Erythroblast (primary cell): ENCODE measurements at regions not wholly inside any gene's neighbourhood (a gene's known extent, or its start where the extent isn't known, plus 50 kb on each side); places are given as distances from the start of the nearest gene placed in this dataset.

Experiments used
- GATA1 ChIP-seq: IDR thresholded peaks from 2 replicates; pipeline ENCODE4 v1.6.1; 2011; ENCODE audit warnings: low read depth, mild to moderate bottlenecking, control low read depth, low read length, moderate library complexity
- POLR2A ChIP-seq: IDR thresholded peaks from 2 replicates; pipeline ENCODE4 v1.6.1; 2011; ENCODE audit warnings: mild to moderate bottlenecking, low read length

DNA sequence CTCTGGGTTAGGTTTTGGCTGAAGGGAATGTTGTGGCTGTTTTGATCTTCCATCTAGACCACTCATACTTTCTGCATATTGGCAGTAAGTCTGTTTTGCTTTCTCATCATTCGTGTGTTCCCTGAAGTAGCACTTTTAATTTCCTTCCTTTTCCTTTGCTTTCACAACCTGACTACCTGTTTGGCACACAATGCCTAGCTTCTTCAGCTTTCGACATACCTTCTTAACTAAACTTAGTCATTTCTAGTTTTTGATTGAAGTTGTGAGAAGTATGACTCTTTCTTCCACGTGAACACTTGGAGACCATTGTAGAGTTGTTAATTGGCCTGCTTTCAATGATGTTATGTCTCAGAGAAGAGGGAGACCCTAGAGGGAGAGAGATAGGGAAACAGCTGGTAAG lies 123.6 kb upstream of the EPB41L3 start:
- TF ChIP-seq POLR2A: no peak
- no peak for TF ChIP-seq GATA1
